ENCODE measurements at regions not wholly inside any gene's neighbourhood (a gene's known extent, or its start where the extent isn't known, plus 50 kb on each side); places are given as distances from the start of the nearest gene placed in this dataset.

DNA sequence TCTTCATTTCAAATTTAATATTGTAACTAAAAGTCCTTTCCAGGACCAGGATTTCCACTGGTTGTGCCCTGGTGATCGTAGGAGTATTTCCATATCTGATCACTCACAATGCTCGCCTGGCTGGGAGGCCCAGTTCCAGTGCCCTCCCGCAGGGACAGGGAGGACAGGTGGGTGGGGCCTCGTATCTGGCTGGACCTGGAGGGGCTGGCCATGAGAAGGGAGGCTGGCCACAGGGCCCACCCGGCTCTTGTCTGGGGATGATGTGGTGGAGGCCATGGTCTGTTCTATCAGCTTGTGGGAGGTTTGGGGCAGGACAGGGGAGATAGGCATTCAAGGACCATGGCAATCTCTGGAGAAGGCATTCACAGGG lies 286.4 kb downstream of the GADD45G start:
- TF ChIP-seq MXI1 (IDR thresholded peaks at IDR 0.05; ENCODE audit: low read depth, low read length) (no peak), USF2 (IDR thresholded peaks at IDR 0.05; ENCODE audit: borderline replicate concordance, low read depth, low read length) (no peak), GABPA (IDR thresholded peaks at IDR 0.05; ENCODE audit: low read depth) (no peak), FOSL2 (IDR thresholded peaks at IDR 0.05; ENCODE audit: borderline replicate concordance, low read depth) (no peak), POLR2AphosphoS5 (IDR thresholded peaks at IDR 0.05; ENCODE audit: low read depth, low read length) (no peak), CTCF (IDR thresholded peaks at IDR 0.05) (no peak), NRF1 (IDR thresholded peaks at IDR 0.05; ENCODE audit: low read depth, low read length) (no peak), EZH2phosphoT487 (IDR thresholded peaks at IDR 0.05; ENCODE audit: borderline replicate concordance, low read depth) (no peak)
- TF ChIP-seq, protein P1, sequence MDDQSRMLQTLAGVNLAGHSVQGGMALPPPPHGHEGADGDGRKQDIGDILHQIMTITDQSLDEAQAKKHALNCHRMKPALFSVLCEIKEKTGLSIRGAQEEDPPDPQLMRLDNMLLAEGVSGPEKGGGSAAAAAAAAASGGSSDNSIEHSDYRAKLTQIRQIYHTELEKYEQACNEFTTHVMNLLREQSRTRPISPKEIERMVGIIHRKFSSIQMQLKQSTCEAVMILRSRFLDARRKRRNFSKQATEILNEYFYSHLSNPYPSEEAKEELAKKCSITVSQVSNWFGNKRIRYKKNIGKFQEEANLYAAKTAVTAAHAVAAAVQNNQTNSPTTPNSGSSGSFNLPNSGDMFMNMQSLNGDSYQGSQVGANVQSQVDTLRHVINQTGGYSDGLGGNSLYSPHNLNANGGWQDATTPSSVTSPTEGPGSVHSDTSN (IDR thresholded peaks at IDR 0.05) = no peak

All from SK-N-SH (cell line).